Psoas muscle (tissue), 7 donors: ENCODE measurements at regions not wholly inside any gene's neighbourhood (a gene's known extent, or its start where the extent isn't known, plus 50 kb on each side); places are given as distances from the start of the nearest gene placed in this dataset.

Source experiments
- ATAC-seq, 4 donors: fragments of 200-7000 bp; cut with Tn5 transposase; one replicate each; pipeline ENCODE4 v1.9.1; 2020; ENCODE audit warnings: moderate library complexity in 3 of 4, mild to moderate bottlenecking in 2 of 4
- DNase-seq, 2 donors: peaks; one replicate each; pipeline ENCODE4 v3.0.0-alpha.2; 2020
- H3K27ac ChIP-seq: fragments of 200-600 bp; one replicate; pipeline ENCODE4 v1.8.0; 2022
- H3K27me3 ChIP-seq, 3 donors: fragments of 200-600 bp in 1 of 3; one replicate each; pipeline versions ENCODE4 v1.6.1 to v1.8.0; 2013 to 2022; ENCODE audit warnings: low read length in 2 of 3, mild to moderate bottlenecking in 2 of 3, moderate library complexity in 1 of 3; ENCODE audit not compliant: insufficient read depth in 3 of 3
- H3K36me3 ChIP-seq, 2 donors: fragments of 200-600 bp in 1 of 2; one replicate each; pipeline versions ENCODE4 v1.6.1 to v1.8.0; 2013 to 2022; ENCODE audit warnings: low read depth in 1 of 2, mild to moderate bottlenecking in 1 of 2, moderate library complexity in 1 of 2; ENCODE audit not compliant: insufficient read depth in 1 of 2
- H3K4me1 ChIP-seq: fragments of 200-600 bp; one replicate; pipeline ENCODE4 v1.8.0; 2022
- H3K4me3 ChIP-seq: fragments of 200-600 bp; one replicate; pipeline ENCODE4 v1.8.0; 2022; ENCODE audit warnings: mild to moderate bottlenecking
- H3K9me3 ChIP-seq: fragments of 200-600 bp; one replicate; pipeline ENCODE4 v1.8.0; 2022
- CTCF ChIP-seq: fragments of 200-600 bp; IDR thresholded peaks from one replicate; pipeline ENCODE4 v1.8.0; 2022; ENCODE audit warnings: antibody characterized with exemption
- WGBS, 3 donors: extraction: QIAGEN DNeasy Blood & Tissue Kit; methylation state at CpG; one replicate each; pipeline versions ENCODE4 v1.1.6 to v1.1.7; 2013; 5-methylcytosine and 5-hydroxymethylcytosine counted together
- intact Hi-C, 2 donors: fragments of 100-400 bp; cut with DNase I; formaldehyde crosslinking; loops; one replicate each; pipeline versions ENCODE4 v1.11.0 to v1.14.2; 2022
- donor health status: healthy with polysubstance abuse.
- donor health status: DM: no; HTN: no; CAD: no; lungs with moderate emphysema.
- donor health status: Bipolar disorder and iron deficiency.
- donor health status: healthy.
- donor health status: DM: yes; HTN: yes; CAD: no.
- donor health status: DM: no; HTN: no; CAD: no.
- donor health status: DM: yes; HTN: yes; CAD: no.

- DNase-seq (no peak), ATAC-seq (no peak)
- Histone ChIP-seq H3K9me3 (no peaks in the 10 kb centered on the region), H3K4me1 (no peaks in the 10 kb centered on the region), H3K4me3 (no peak overlapping the region), H3K36me3 (no peaks in the 10 kb centered on the region), H3K27ac (no peak overlapping the region), H3K27me3 (no peaks in the 10 kb centered on the region)
- TF ChIP-seq CTCF = no peak
- intact Hi-C loops = no loop called here
- WGBS, 3 donors = 88 to 97% (median 94%) methylated on average over 1 of the region's 1 CpG
Observed at GRCh38 chr2:117101613-117102012, 712.9 kb upstream of the DDX18 start.

GRCh38 chr2:117108741-117109267 is 705.7 kb upstream of the DDX18 start:
- Histone ChIP-seq H3K4me1 (no peaks in the 10 kb centered on the region), H3K4me3 (no peak overlapping the region), H3K27ac (no peak overlapping the region), H3K36me3 (no peaks in the 10 kb centered on the region), H3K27me3 (no peaks in the 10 kb centered on the region), H3K9me3 (no peaks in the 10 kb centered on the region)
- no peak for DNase-seq
- WGBS, 3 donors = 82 to 90% (median 83%) methylated on average over 9 of the region's 9 CpGs
- intact Hi-C loops = no loop called here
- no peak for ATAC-seq
- no peak for TF ChIP-seq CTCF

GRCh38 chr2:117118994-117119393 is 695.5 kb upstream of the DDX18 start:
- Histone ChIP-seq H3K27ac (no peak overlapping the region), H3K9me3 (no peaks in the 10 kb centered on the region), H3K4me3 (no peak overlapping the region), H3K4me1 (no peaks in the 10 kb centered on the region), H3K27me3 (no peaks in the 10 kb centered on the region), H3K36me3 (no peaks in the 10 kb centered on the region)
- 30 to 43% (median 32%) methylated on average over 1 of the region's 1 CpG for WGBS, 3 donors
- no peak for TF ChIP-seq CTCF
- intact Hi-C loops = no loop called here
- ATAC-seq = no peak
- DNase-seq = no peak

- Histone ChIP-seq H3K27me3 (no peaks in the 10 kb centered on the region), H3K4me3 (no peak overlapping the region), H3K9me3 (no peaks in the 10 kb centered on the region), H3K36me3 (no peaks in the 10 kb centered on the region), H3K4me1 (no peaks in the 10 kb centered on the region), H3K27ac (no peak overlapping the region)
- no peak for DNase-seq
- intact Hi-C loops = no loop called here
- 81 to 93% (median 84%) methylated on average over 1 of the region's 1 CpG for WGBS, 3 donors
- no peak for ATAC-seq
- no peak for TF ChIP-seq CTCF
Observed at GRCh38 chr2:117123362-117123761, 691.1 kb upstream of the DDX18 start.

- no peak overlapping the region for H3K27ac ChIP-seq
- 25 to 29% (median 27%) methylated on average over 3 of the region's 3 CpGs for WGBS, 3 donors
- H3K36me3 ChIP-seq = no peaks in the 10 kb centered on the region
- H3K9me3 ChIP-seq = no peaks in the 10 kb centered on the region
- DNase-seq (no peak), ATAC-seq (no peak)
- intact Hi-C loops = no loop called here
- H3K4me1 ChIP-seq = no peaks in the 10 kb centered on the region
- H3K27me3 ChIP-seq = no peaks in the 10 kb centered on the region
- no peak overlapping the region for H3K4me3 ChIP-seq
- no peak for TF ChIP-seq CTCF
Observed at GRCh38 chr2:117126656-117127055, 687.8 kb upstream of the DDX18 start.
